ENCODE measurements at regions not wholly inside any gene's neighbourhood (a gene's known extent, or its start where the extent isn't known, plus 50 kb on each side); places are given as distances from the start of the nearest gene placed in this dataset.

- no peak for DNase-seq (ENCODE audit: low read depth)
Observed at GRCh38 chr15:97623091-97623661, 337.3 kb upstream of the ARRDC4 start.

GRCh38 chr15:97627634-97628033 lies 332.9 kb upstream of the ARRDC4 start:
- DNase-seq (ENCODE audit: low read depth), result no peak

GRCh38 chr15:97645758-97646157 lies 314.7 kb upstream of the ARRDC4 start:
- no peak for DNase-seq (ENCODE audit: low read depth)

GRCh38 chr15:97648728-97649127 lies 311.8 kb upstream of the ARRDC4 start:
- DNase-seq (ENCODE audit: low read depth), result no peak

- DNase-seq (ENCODE audit: low read depth), result no peak
Observed at GRCh38 chr15:97652041-97652440, 308.5 kb upstream of the ARRDC4 start.

GRCh38 chr15:97652700-97653167 lies 307.8 kb upstream of the ARRDC4 start:
- DNase-seq (ENCODE audit: low read depth), result no peak

- DNase-seq (ENCODE audit: low read depth), result no peak
Observed at GRCh38 chr15:97653896-97654295, 306.6 kb upstream of the ARRDC4 start.

- no peak for DNase-seq (ENCODE audit: low read depth)
Observed at GRCh38 chr15:97654481-97655076, 305.9 kb upstream of the ARRDC4 start.

GRCh38 chr15:97661796-97662195 lies 298.7 kb upstream of the ARRDC4 start:
- DNase-seq (ENCODE audit: low read depth), result no peak

GRCh38 chr15:97672586-97672985 lies 287.9 kb upstream of the ARRDC4 start:
- DNase-seq (ENCODE audit: low read depth), result no peak

- no peak for DNase-seq (ENCODE audit: low read depth)
Observed at GRCh38 chr15:97678656-97679055, 281.8 kb upstream of the ARRDC4 start.

- no peak for DNase-seq (ENCODE audit: low read depth)
Observed at GRCh38 chr15:97679106-97679688, 281.3 kb upstream of the ARRDC4 start.

GRCh38 chr15:97680606-97681220 lies 279.8 kb upstream of the ARRDC4 start:
- DNase-seq (ENCODE audit: low read depth), result no peak

- DNase-seq (ENCODE audit: low read depth), result no peak
Observed at GRCh38 chr15:97683831-97684230, 276.7 kb upstream of the ARRDC4 start.

- no peak for DNase-seq (ENCODE audit: low read depth)
Observed at GRCh38 chr15:97684249-97684648, 276.3 kb upstream of the ARRDC4 start.

- no peak for DNase-seq (ENCODE audit: low read depth)
Observed at GRCh38 chr15:97686324-97686723, 274.2 kb upstream of the ARRDC4 start.

GRCh38 chr15:97687654-97688053 lies 272.8 kb upstream of the ARRDC4 start:
- DNase-seq (ENCODE audit: low read depth), result no peak

GRCh38 chr15:97688177-97688576 lies 272.3 kb upstream of the ARRDC4 start:
- no peak for DNase-seq (ENCODE audit: low read depth)

GRCh38 chr15:97688886-97689285 lies 271.6 kb upstream of the ARRDC4 start:
- no peak for DNase-seq (ENCODE audit: low read depth)

- DNase-seq (ENCODE audit: low read depth), result no peak
Observed at GRCh38 chr15:97691078-97691477, 269.4 kb upstream of the ARRDC4 start.

- no peak for DNase-seq (ENCODE audit: low read depth)
Observed at GRCh38 chr15:97691799-97692198, 268.7 kb upstream of the ARRDC4 start.

GRCh38 chr15:97692301-97693015 lies 268.0 kb upstream of the ARRDC4 start:
- DNase-seq (ENCODE audit: low read depth), result no peak

GRCh38 chr15:97694456-97694855 lies 266.0 kb upstream of the ARRDC4 start:
- DNase-seq (ENCODE audit: low read depth), result no peak

Measured in GM04504 (cell line).